ENCODE measurements at regions not wholly inside any gene's neighbourhood (a gene's known extent, or its start where the extent isn't known, plus 50 kb on each side); places are given as distances from the start of the nearest gene placed in this dataset.

- ATAC-seq = no peak
- TF ChIP-seq RARB (CRISPR knock-in tag; IDR thresholded peaks at IDR 0.05) (no peak), ZFP3 (CRISPR knock-in tag; IDR thresholded peaks at IDR 0.05) (no peak), SNAI2 (CRISPR knock-in tag; IDR thresholded peaks at IDR 0.05) (no peak), TOX (CRISPR knock-in tag; IDR thresholded peaks at IDR 0.05; ENCODE audit: borderline replicate concordance) (no peak)
- TF ChIP-seq, protein P1, sequence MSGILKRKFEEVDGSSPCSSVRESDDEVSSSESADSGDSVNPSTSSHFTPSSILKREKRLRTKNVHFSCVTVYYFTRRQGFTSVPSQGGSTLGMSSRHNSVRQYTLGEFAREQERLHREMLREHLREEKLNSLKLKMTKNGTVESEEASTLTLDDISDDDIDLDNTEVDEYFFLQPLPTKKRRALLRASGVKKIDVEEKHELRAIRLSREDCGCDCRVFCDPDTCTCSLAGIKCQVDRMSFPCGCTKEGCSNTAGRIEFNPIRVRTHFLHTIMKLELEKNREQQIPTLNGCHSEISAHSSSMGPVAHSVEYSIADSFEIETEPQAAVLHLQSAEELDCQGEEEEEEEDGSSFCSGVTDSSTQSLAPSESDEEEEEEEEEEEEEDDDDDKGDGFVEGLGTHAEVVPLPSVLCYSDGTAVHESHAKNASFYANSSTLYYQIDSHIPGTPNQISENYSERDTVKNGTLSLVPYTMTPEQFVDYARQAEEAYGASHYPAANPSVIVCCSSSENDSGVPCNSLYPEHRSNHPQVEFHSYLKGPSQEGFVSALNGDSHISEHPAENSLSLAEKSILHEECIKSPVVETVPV (CRISPR knock-in tag; IDR thresholded peaks at IDR 0.05) = no peak
Measured at GRCh38 chr9:129264388-129264787, 86.3 kb upstream of the IER5L start.

GRCh38 chr9:129263836-129264235 lies 85.8 kb upstream of the IER5L start:
- no peak for ATAC-seq
- TF ChIP-seq ESRRG (CRISPR knock-in tag; IDR thresholded peaks at IDR 0.05) (no peak), ARNTL (CRISPR knock-in tag; IDR thresholded peaks at IDR 0.05; ENCODE audit: borderline replicate concordance, low read depth) (no peak), TOX (CRISPR knock-in tag; IDR thresholded peaks at IDR 0.05; ENCODE audit: borderline replicate concordance) (no peak), ZC3H10 (CRISPR knock-in tag; IDR thresholded peaks at IDR 0.05) (no peak), ZNF70 (CRISPR knock-in tag; IDR thresholded peaks at IDR 0.05) (no peak), ISL1 (CRISPR knock-in tag; IDR thresholded peaks at IDR 0.05) (no peak), PPARA (CRISPR knock-in tag; IDR thresholded peaks at IDR 0.05; ENCODE audit: borderline replicate concordance) (no peak), ZFP30 (CRISPR knock-in tag; IDR thresholded peaks at IDR 0.05) (no peak), SNAI2 (CRISPR knock-in tag; IDR thresholded peaks at IDR 0.05) (no peak), RARB (CRISPR knock-in tag; IDR thresholded peaks at IDR 0.05) (no peak), ZFP3 (CRISPR knock-in tag; IDR thresholded peaks at IDR 0.05) (no peak), GLIS3 (CRISPR knock-in tag; IDR thresholded peaks at IDR 0.05) (no peak), BACH2 (CRISPR knock-in tag; IDR thresholded peaks at IDR 0.05; ENCODE audit: borderline replicate concordance) (no peak), CSDC2 (CRISPR knock-in tag; IDR thresholded peaks at IDR 0.05) (no peak)
- TF ChIP-seq, protein P2, sequence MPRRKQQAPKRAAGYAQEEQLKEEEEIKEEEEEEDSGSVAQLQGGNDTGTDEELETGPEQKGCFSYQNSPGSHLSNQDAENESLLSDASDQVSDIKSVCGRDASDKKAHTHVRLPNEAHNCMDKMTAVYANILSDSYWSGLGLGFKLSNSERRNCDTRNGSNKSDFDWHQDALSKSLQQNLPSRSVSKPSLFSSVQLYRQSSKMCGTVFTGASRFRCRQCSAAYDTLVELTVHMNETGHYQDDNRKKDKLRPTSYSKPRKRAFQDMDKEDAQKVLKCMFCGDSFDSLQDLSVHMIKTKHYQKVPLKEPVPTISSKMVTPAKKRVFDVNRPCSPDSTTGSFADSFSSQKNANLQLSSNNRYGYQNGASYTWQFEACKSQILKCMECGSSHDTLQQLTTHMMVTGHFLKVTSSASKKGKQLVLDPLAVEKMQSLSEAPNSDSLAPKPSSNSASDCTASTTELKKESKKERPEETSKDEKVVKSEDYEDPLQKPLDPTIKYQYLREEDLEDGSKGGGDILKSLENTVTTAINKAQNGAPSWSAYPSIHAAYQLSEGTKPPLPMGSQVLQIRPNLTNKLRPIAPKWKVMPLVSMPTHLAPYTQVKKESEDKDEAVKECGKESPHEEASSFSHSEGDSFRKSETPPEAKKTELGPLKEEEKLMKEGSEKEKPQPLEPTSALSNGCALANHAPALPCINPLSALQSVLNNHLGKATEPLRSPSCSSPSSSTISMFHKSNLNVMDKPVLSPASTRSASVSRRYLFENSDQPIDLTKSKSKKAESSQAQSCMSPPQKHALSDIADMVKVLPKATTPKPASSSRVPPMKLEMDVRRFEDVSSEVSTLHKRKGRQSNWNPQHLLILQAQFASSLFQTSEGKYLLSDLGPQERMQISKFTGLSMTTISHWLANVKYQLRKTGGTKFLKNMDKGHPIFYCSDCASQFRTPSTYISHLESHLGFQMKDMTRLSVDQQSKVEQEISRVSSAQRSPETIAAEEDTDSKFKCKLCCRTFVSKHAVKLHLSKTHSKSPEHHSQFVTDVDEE (CRISPR knock-in tag; IDR thresholded peaks at IDR 0.05) = no peak
- TF ChIP-seq, protein P3, sequence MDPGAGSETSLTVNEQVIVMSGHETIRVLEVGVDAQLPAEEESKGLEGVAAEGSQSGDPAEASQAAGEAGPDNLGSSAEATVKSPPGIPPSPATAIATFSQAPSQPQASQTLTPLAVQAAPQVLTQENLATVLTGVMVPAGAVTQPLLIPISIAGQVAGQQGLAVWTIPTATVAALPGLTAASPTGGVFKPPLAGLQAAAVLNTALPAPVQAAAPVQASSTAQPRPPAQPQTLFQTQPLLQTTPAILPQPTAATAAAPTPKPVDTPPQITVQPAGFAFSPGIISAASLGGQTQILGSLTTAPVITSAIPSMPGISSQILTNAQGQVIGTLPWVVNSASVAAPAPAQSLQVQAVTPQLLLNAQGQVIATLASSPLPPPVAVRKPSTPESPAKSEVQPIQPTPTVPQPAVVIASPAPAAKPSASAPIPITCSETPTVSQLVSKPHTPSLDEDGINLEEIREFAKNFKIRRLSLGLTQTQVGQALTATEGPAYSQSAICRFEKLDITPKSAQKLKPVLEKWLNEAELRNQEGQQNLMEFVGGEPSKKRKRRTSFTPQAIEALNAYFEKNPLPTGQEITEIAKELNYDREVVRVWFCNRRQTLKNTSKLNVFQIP (CRISPR knock-in tag; IDR thresholded peaks at IDR 0.05; ENCODE audit: borderline replicate concordance, low read depth) = no peak

GRCh38 chr9:129262261-129262660 lies 84.2 kb upstream of the IER5L start:
- no peak for ATAC-seq

More at GRCh38 chr9:129262261-129262660, 84.2 kb upstream of the IER5L start:
- TF ChIP-seq, protein P3 (CRISPR knock-in tag; IDR thresholded peaks at IDR 0.05; ENCODE audit: borderline replicate concordance, low read depth) = no peak
- no peak for TF ChIP-seq TCF4 (CRISPR knock-in tag; IDR thresholded peaks at IDR 0.05; ENCODE audit: borderline replicate concordance)
- TF ChIP-seq ESRRG (CRISPR knock-in tag; IDR thresholded peaks at IDR 0.05) = no peak
- TF ChIP-seq ZNF565 (CRISPR knock-in tag; conservative IDR thresholded peaks at IDR 0.05; ENCODE audit: low read depth) = no peak
- TF ChIP-seq ZFP30 (CRISPR knock-in tag; IDR thresholded peaks at IDR 0.05) = no peak
- TF ChIP-seq, protein P1 (CRISPR knock-in tag; IDR thresholded peaks at IDR 0.05) = no peak
- no peak for TF ChIP-seq CSDC2 (CRISPR knock-in tag; IDR thresholded peaks at IDR 0.05)
- TF ChIP-seq TOX (CRISPR knock-in tag; IDR thresholded peaks at IDR 0.05; ENCODE audit: borderline replicate concordance) = no peak
- no peak for TF ChIP-seq BACH2 (CRISPR knock-in tag; IDR thresholded peaks at IDR 0.05; ENCODE audit: borderline replicate concordance)
- TF ChIP-seq ISL1 (CRISPR knock-in tag; IDR thresholded peaks at IDR 0.05) = no peak
- TF ChIP-seq PPARA (CRISPR knock-in tag; IDR thresholded peaks at IDR 0.05; ENCODE audit: borderline replicate concordance) = no peak
- no peak for TF ChIP-seq ZFP3 (CRISPR knock-in tag; IDR thresholded peaks at IDR 0.05)
- no peak for TF ChIP-seq ZNF8 (CRISPR knock-in tag; IDR thresholded peaks at IDR 0.05)
- TF ChIP-seq RARB (CRISPR knock-in tag; IDR thresholded peaks at IDR 0.05) = no peak
- TF ChIP-seq ZC3H10 (CRISPR knock-in tag; IDR thresholded peaks at IDR 0.05) = no peak

Measured in SK-N-SH treated with all-trans-retinoic acid at 6 μM for 48 hours (cell line).